ENCODE measurements at regions not wholly inside any gene's neighbourhood (a gene's known extent, or its start where the extent isn't known, plus 50 kb on each side); places are given as distances from the start of the nearest gene placed in this dataset.

- no peak for TF ChIP-seq EP300 (IDR thresholded peaks at IDR 0.05; ENCODE audit: borderline replicate concordance in 1 of 2, control insufficient read depth in 1 of 2, low read depth in 2 of 2, low read length in 2 of 2)
- no peak for TF ChIP-seq SREBF2 (IDR thresholded peaks at IDR 0.05; ENCODE audit: low read length)
- TF ChIP-seq MYC (IDR thresholded peaks at IDR 0.05; ENCODE audit: insufficient read depth, insufficient read length, insufficient replicate concordance, low read length, severe bottlenecking) = no peak
- TF ChIP-seq NFYA (IDR thresholded peaks at IDR 0.05; ENCODE audit: borderline replicate concordance, low read depth, low read length) = no peak
- no peak for TF ChIP-seq EGR1 (IDR thresholded peaks at IDR 0.05; ENCODE audit: borderline replicate concordance in 1 of 2, low read depth in 2 of 2, low read length in 2 of 2)
- TF ChIP-seq SUPT20H (IDR thresholded peaks at IDR 0.05; ENCODE audit: borderline replicate concordance, control insufficient read depth, low read depth, low read length) = no peak
- TF ChIP-seq TARDBP (IDR thresholded peaks at IDR 0.05; ENCODE audit: borderline replicate concordance) = no peak
- TF ChIP-seq ATF7 (IDR thresholded peaks at IDR 0.05; ENCODE audit: low read depth) = no peak
- no peak for TF ChIP-seq CEBPB (IDR thresholded peaks at IDR 0.05; ENCODE audit: borderline replicate concordance in 1 of 2, low read depth in 2 of 2, low read length in 2 of 2)
These were observed 1331.1 kb upstream of the ADGRL3 start (continued) for GRCh38 chr4:59869056-59869455.

- RAD21 ChIA-PET (ENCODE audit: unreplicated experiment) = no interaction called here
- WGBS (ENCODE audit: insufficient coverage, insufficient replicate concordance, low lambda C conversion rate, missing lambda C conversion rate) = 0% methylated on average over 3 of the region's 3 CpGs
- H3K9me3 ChIP-seq (replicated peaks; ENCODE audit: control insufficient read depth, insufficient read depth, low read length) = no peaks in the 10 kb centered on the region
- H3K4me2 ChIP-seq (ENCODE audit: control insufficient read depth, insufficient read depth) = no peak overlapping the region
- H3K4me1 ChIP-seq (ENCODE audit: control insufficient read depth, insufficient read depth, low read length) = no peaks in the 10 kb centered on the region
- no peak overlapping the region for H3K9ac ChIP-seq (ENCODE audit: control insufficient read depth, insufficient read depth, low read length)
- no peak overlapping the region for H3K27ac ChIP-seq (ENCODE audit: control insufficient read depth, insufficient read depth)
- H3K79me2 ChIP-seq (ENCODE audit: control insufficient read depth, insufficient read depth, low read length) = no peaks in the 10 kb centered on the region
- H3K36me3 ChIP-seq (ENCODE audit: control insufficient read depth in 2 of 2, insufficient read depth in 2 of 2, low read length in 1 of 2) = no peaks in the 10 kb centered on the region
- no TSS peak for BruUV-seq (replicated peaks)
- DNase-seq (ENCODE audit: low read depth, low spot score) (no peak), ATAC-seq (no peak), FAIRE-seq (no peak)
- H4K20me1 ChIP-seq (ENCODE audit: control insufficient read depth, insufficient read depth) = no peaks in the 10 kb centered on the region
- intact Hi-C loops (cut with micrococcal nuclease; ENCODE audit: unreplicated experiment) = no loop called here
- no peaks in the 10 kb centered on the region for H3K27me3 ChIP-seq (replicated peaks in 1 of 2; ENCODE audit: control insufficient read depth in 2 of 2, insufficient read depth in 2 of 2, low read length in 1 of 2)
- in situ Hi-C loops (cut with MboI) = no loop called here
- SMC1A ChIA-PET (ENCODE audit: uncharacterized antibody, unreplicated experiment) = no interaction called here
- POLR2A ChIA-PET = no interaction called here
- H2AFZ ChIP-seq (ENCODE audit: control insufficient read depth, low read depth, low read length) = no peak overlapping the region
- CTCF ChIA-PET = no interaction called here
- H3K4me3 ChIP-seq = no peak overlapping the region
- no peak for TF ChIP-seq NRF1 (conservative IDR thresholded peaks at IDR 0.05; ENCODE audit: low read depth, low read length)
- TF ChIP-seq SREBF2 (IDR thresholded peaks at IDR 0.05; ENCODE audit: low read length) = no peak
- TF ChIP-seq RELA (IDR thresholded peaks at IDR 0.05; ENCODE audit: borderline replicate concordance, partially characterized antibody) = no peak
- no peak for TF ChIP-seq RB1 (IDR thresholded peaks at IDR 0.05; ENCODE audit: borderline replicate concordance)
- no peak for TF ChIP-seq YBX1 (IDR thresholded peaks at IDR 0.05)
- no peak for TF ChIP-seq SMAD5 (IDR thresholded peaks at IDR 0.05; ENCODE audit: low read depth)
- no peak for TF ChIP-seq MLLT1 (IDR thresholded peaks at IDR 0.05)
- TF ChIP-seq SUPT20H (IDR thresholded peaks at IDR 0.05; ENCODE audit: borderline replicate concordance, control insufficient read depth, low read depth, low read length) = no peak
- no peak for TF ChIP-seq FOXK2 (IDR thresholded peaks at IDR 0.05)
- TF ChIP-seq MTA2 (IDR thresholded peaks at IDR 0.05; ENCODE audit: low read depth) = no peak
- no peak for TF ChIP-seq HSF1 (IDR thresholded peaks at IDR 0.05; ENCODE audit: low read depth, low read length)
- no peak for TF ChIP-seq SRF (IDR thresholded peaks at IDR 0.05; ENCODE audit: low read depth in 2 of 2, low read length in 2 of 2)
These were observed 1330.6 kb upstream of the ADGRL3 start for GRCh38 chr4:59869559-59869958.

Data from GM12878 (cell line).